H1 (cell line): ENCODE measurements at regions not wholly inside any gene's neighbourhood (a gene's known extent, or its start where the extent isn't known, plus 50 kb on each side); places are given as distances from the start of the nearest gene placed in this dataset.

Source experiments
- CTCF ChIA-PET: fragments of 300-600 bp; sonication (Branson Sonifier 250); formaldehyde crosslinking; loops from one replicate; lab custom pipeline; 2021; ENCODE audit not compliant: partially characterized antibody; lab: Charles Lee
- POLR2A ChIA-PET: fragments of 300-600 bp; sonication (Branson Sonifier 250); formaldehyde crosslinking; loops from one replicate; lab custom pipeline; 2021; ENCODE audit warnings: inconsistent platforms; ENCODE audit not compliant: partially characterized antibody; lab: Charles Lee
- DNase-seq, 2 experiments: peaks; one replicate each; pipeline versions ENCODE4 v3.0.0 to v3.0.0-alpha.2; 2010 to 2022; ENCODE audit warnings: low spot score in 2 of 2, low read depth in 1 of 2, mixed read lengths in 1 of 2
- FAIRE-seq: peaks from 2 replicates; lab custom pipeline; 2011; peaks lifted over from hg19 to GRCh38; lab: Jason Lieb, UNC
- H2AFZ ChIP-seq: 2 replicates; pipeline ENCODE4 v1.8.1; 2012; ENCODE audit warnings: low read length, inconsistent platforms
- H2AK5ac ChIP-seq: 2 replicates; pipeline ENCODE4 v1.6.1; 2013; ENCODE audit warnings: low read depth, low read length
- H2BK120ac ChIP-seq: replicated peaks from 2 replicates; pipeline ENCODE3; 2013; ENCODE audit warnings: low read depth, low read length, inconsistent platforms
- H2BK12ac ChIP-seq: 2 replicates; pipeline ENCODE4 v1.6.1; 2013; ENCODE audit warnings: low read depth, low read length
- H2BK15ac ChIP-seq: 2 replicates; pipeline ENCODE4 v1.6.1; 2013; ENCODE audit warnings: low read length
- H2BK20ac ChIP-seq: 2 replicates; pipeline ENCODE4 v1.6.1; 2013; ENCODE audit warnings: low read length
- H2BK5ac ChIP-seq: 2 replicates; pipeline ENCODE4 v1.6.1; 2013; ENCODE audit warnings: low read depth, low read length
- H3K14ac ChIP-seq: 2 replicates; pipeline ENCODE4 v1.6.1; 2013; ENCODE audit warnings: inconsistent platforms; ENCODE audit not compliant: insufficient read length
- H3K18ac ChIP-seq: 2 replicates; pipeline ENCODE4 v1.6.1; 2013; ENCODE audit warnings: low read length; ENCODE audit errors: extremely low read depth
- H3K23ac ChIP-seq: 2 replicates; pipeline ENCODE4 v1.6.1; 2013; ENCODE audit warnings: inconsistent platforms; ENCODE audit not compliant: insufficient read length
- H3K23me2 ChIP-seq: 2 replicates; pipeline ENCODE4 v1.6.1; 2013; ENCODE audit warnings: low read depth, low read length
- H3K27ac ChIP-seq: 2 replicates; pipeline ENCODE4 v1.6.1; 2011; ENCODE audit warnings: low read depth, low read length, inconsistent platforms
- H3K27me3 ChIP-seq, 4 experiments: replicated peaks in 1 of 4; 1 replicate in 1 of 4; 2 replicates in 3 of 4; pipeline versions ENCODE4 v1.6.1 to v1.8.1; 2011 to 2013; ENCODE audit warnings: low read length in 3 of 4, mild to moderate bottlenecking in 3 of 4, inconsistent platforms in 2 of 4, mixed read lengths in 2 of 4, moderate library complexity in 1 of 4; ENCODE audit not compliant: control insufficient read depth in 3 of 4, insufficient read depth in 3 of 4; ENCODE audit errors: extremely low read depth in 1 of 4
- H3K36me3 ChIP-seq, 4 experiments: 2 replicates each; pipeline versions ENCODE4 v1.6.1 to v1.8.1; 2011 to 2013; ENCODE audit warnings: mild to moderate bottlenecking in 4 of 4, low read length in 3 of 4, moderate library complexity in 2 of 4, control low read depth in 1 of 4, inconsistent platforms in 1 of 4; ENCODE audit not compliant: insufficient read depth in 4 of 4, control insufficient read depth in 2 of 4
- H3K4ac ChIP-seq: replicated peaks from 2 replicates; pipeline ENCODE3; 2013; ENCODE audit warnings: low read length, low read depth, mixed read lengths, inconsistent platforms; ENCODE audit not compliant: insufficient read length
- H3K4me1 ChIP-seq, 4 experiments: replicated peaks in 1 of 4; 1 replicate in 1 of 4; 2 replicates in 3 of 4; pipeline versions ENCODE4 v1.6.1 to v1.8.1; 2011 to 2013; ENCODE audit warnings: low read length in 3 of 4, inconsistent platforms in 2 of 4, mixed read lengths in 1 of 4; ENCODE audit not compliant: insufficient read depth in 4 of 4, control insufficient read depth in 3 of 4
- H3K4me2 ChIP-seq, 2 experiments: 2 replicates each; pipeline versions ENCODE4 v1.6.1 to v1.8.1; 2011 to 2013; ENCODE audit warnings: low read depth in 2 of 2, low read length in 2 of 2, control low read depth in 1 of 2, inconsistent platforms in 1 of 2, mild to moderate bottlenecking in 1 of 2; ENCODE audit not compliant: insufficient read depth in 1 of 2
- H3K4me3 ChIP-seq, 4 experiments: fragments of 200-600, 300-600 bp in 1 of 4; sonication (generic), shearing (Covaris generic), sonication (Bioruptor Twin) in 1 of 4; 2 replicates each; pipeline versions ENCODE4 v1.5.1 to v1.8.1; 2011 to 2016; ENCODE audit warnings: low read length in 4 of 4, low read depth in 3 of 4, control low read depth in 2 of 4, inconsistent platforms in 2 of 4, mild to moderate bottlenecking in 2 of 4, mixed read lengths in 1 of 4, moderate library complexity in 1 of 4; ENCODE audit not compliant: insufficient read depth in 2 of 4; ENCODE audit errors: extremely low read depth in 1 of 4
- H3K56ac ChIP-seq: replicated peaks from 2 replicates; pipeline ENCODE3; 2013; ENCODE audit warnings: low read depth, mild to moderate bottlenecking, mixed read lengths, low read length, inconsistent platforms; ENCODE audit not compliant: insufficient read length
- H3K79me1 ChIP-seq: 2 replicates; pipeline ENCODE4 v1.6.1; 2013; ENCODE audit warnings: low read depth, low read length, control low read depth
- H3K79me2 ChIP-seq, 2 experiments: 2 replicates each; pipeline versions ENCODE4 v1.6.1 to v1.8.1; 2012 to 2013; ENCODE audit warnings: low read length in 2 of 2, mild to moderate bottlenecking in 2 of 2, inconsistent platforms in 1 of 2; ENCODE audit not compliant: insufficient read depth in 2 of 2, control insufficient read depth in 1 of 2
- H3K9ac ChIP-seq, 4 experiments: replicated peaks in 1 of 4; 1 replicate in 1 of 4; 2 replicates in 3 of 4; pipeline versions ENCODE4 v1.6.1 to v1.8.1; 2011 to 2013; ENCODE audit warnings: low read depth in 3 of 4, low read length in 3 of 4, control low read depth in 2 of 4, mild to moderate bottlenecking in 2 of 4, moderate library complexity in 2 of 4, inconsistent platforms in 1 of 4; ENCODE audit errors: extremely low read depth in 1 of 4
- H3K9me3 ChIP-seq, 2 experiments: 2 replicates each; pipeline versions ENCODE4 v1.6.1 to v1.8.1; 2012 to 2013; ENCODE audit warnings: mild to moderate bottlenecking in 2 of 2, moderate library complexity in 2 of 2, control low read depth in 1 of 2, inconsistent platforms in 1 of 2, low read depth in 1 of 2, low read length in 1 of 2, mixed read lengths in 1 of 2; ENCODE audit not compliant: insufficient read depth in 2 of 2
- H4K20me1 ChIP-seq, 2 experiments: replicated peaks in 1 of 2; 2 replicates each; pipeline versions ENCODE3 to v1.8.1; 2011 to 2013; ENCODE audit warnings: inconsistent platforms in 2 of 2, low read length in 2 of 2, mild to moderate bottlenecking in 1 of 2; ENCODE audit not compliant: insufficient read depth in 2 of 2, control insufficient read depth in 1 of 2
- H4K5ac ChIP-seq: 2 replicates; pipeline ENCODE4 v1.6.1; 2013; ENCODE audit warnings: low read length, low read depth, mixed read lengths, inconsistent platforms; ENCODE audit not compliant: insufficient read length
- H4K8ac ChIP-seq: 2 replicates; pipeline ENCODE4 v1.8.0; 2013; ENCODE audit warnings: mild to moderate bottlenecking, moderate library complexity, low read length, inconsistent platforms; ENCODE audit not compliant: insufficient read depth; ENCODE audit errors: extremely low read depth
- H4K91ac ChIP-seq: replicated peaks from 2 replicates; pipeline ENCODE3; 2013; ENCODE audit warnings: low read length, mixed read lengths, inconsistent platforms; ENCODE audit not compliant: insufficient read length
- CHD2 ChIP-seq: IDR thresholded peaks from 2 replicates; pipeline ENCODE4 v1.6.1; 2012; ENCODE audit warnings: low read length, improper control_type of control experiment
- EP300 ChIP-seq, 2 experiments: IDR thresholded peaks; 1 replicate in 1 of 2; 2 replicates in 1 of 2; pipeline ENCODE4 v1.6.1; 2011 to 2012; ENCODE audit warnings: low read depth in 2 of 2, low read length in 2 of 2, mild to moderate bottlenecking in 2 of 2, borderline replicate concordance in 1 of 2, inconsistent platforms in 1 of 2, moderate library complexity in 1 of 2
- MAFK ChIP-seq: IDR thresholded peaks from 2 replicates; pipeline ENCODE4 v1.6.1; 2012; ENCODE audit warnings: low read depth, mild to moderate bottlenecking, improper control_type of control experiment, low read length
- SP4 ChIP-seq: IDR thresholded peaks from 2 replicates; pipeline ENCODE4 v1.6.1; 2012; ENCODE audit warnings: low read length, inconsistent platforms
- WGBS, 2 experiments: shearing (Covaris generic) in 1 of 2; methylation state at CpG; one replicate each; pipeline versions ENCODE4 v1.1.6 to v1.1.7; 2013 to 2015; ENCODE audit warnings: low lambda C conversion rate in 2 of 2, mixed read lengths in 2 of 2, inconsistent platforms in 1 of 2, low coverage in 1 of 2, missing lambda C conversion rate in 1 of 2; ENCODE audit not compliant: insufficient replicate concordance in 2 of 2, insufficient coverage in 1 of 2, insufficient read length in 1 of 2; ENCODE audit errors: extremely low coverage in 1 of 2, missing lambda C conversion rate in 1 of 2; 5-methylcytosine and 5-hydroxymethylcytosine counted together
- TF ChIP-seq, protein P1 (sequence below): IDR thresholded peaks from 2 replicates; pipeline ENCODE4 v1.6.1; 2011; ENCODE audit warnings: low read depth, mild to moderate bottlenecking, low read length; ENCODE audit not compliant: insufficient read depth

GRCh38 chr2:83112858-83113257 lies 1346.2 kb downstream of the SUCLG1 start:
- no peak overlapping the region for H4K8ac ChIP-seq
- no peak for FAIRE-seq

More at GRCh38 chr2:83112858-83113257, 1346.2 kb downstream of the SUCLG1 start:
- H2BK120ac ChIP-seq: no peak overlapping the region
- peaks cover 0 to 1% (median 0%) of the 10 kb centered on the region in 4 experiments; a peak in 1 of 7 replicates for H3K27me3 ChIP-seq
- no peak overlapping the region for H2BK12ac ChIP-seq
- no peak overlapping the region for H3K4ac ChIP-seq
- WGBS, 2 experiments: 83% methylated on average over 2 of the region's 2 CpGs; no CpG with 5 or more reads in 1 of the 2 experiments
- H4K91ac ChIP-seq: no peak overlapping the region
- TF ChIP-seq EP300 (IDR thresholded peaks at IDR 0.05; ENCODE audit: borderline replicate concordance in 1 of 2, low read depth in 2 of 2, low read length in 2 of 2) (no peak), CHD2 (no peak), SP4 (no peak), MAFK (no peak)
- TF ChIP-seq, protein P1, sequence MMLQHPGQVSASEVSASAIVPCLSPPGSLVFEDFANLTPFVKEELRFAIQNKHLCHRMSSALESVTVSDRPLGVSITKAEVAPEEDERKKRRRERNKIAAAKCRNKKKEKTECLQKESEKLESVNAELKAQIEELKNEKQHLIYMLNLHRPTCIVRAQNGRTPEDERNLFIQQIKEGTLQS: no peak
- no peaks in the 10 kb centered on the region; a peak in 1 of 8 replicates for H3K36me3 ChIP-seq
- H2AK5ac ChIP-seq: no peak overlapping the region
- no peak overlapping the region for H3K56ac ChIP-seq
- H3K4me1 ChIP-seq: no peaks in the 10 kb centered on the region
- CTCF ChIA-PET: interaction anchor here (0.7 kb wide), 1 partner anchor 40 kb away, joined by 3 read pairs; no protein-coding TSS in a partner anchor
- H3K4me2 ChIP-seq: no peak overlapping the region
- H3K79me1 ChIP-seq: no peaks in the 10 kb centered on the region
- peaks cover 6 to 9% of the 10 kb centered on the region in 2 experiments; a peak in 2 of 4 replicates for H3K9me3 ChIP-seq
- POLR2A ChIA-PET: no interaction called here
- H4K5ac ChIP-seq: no peak overlapping the region
- no peaks in the 10 kb centered on the region for H3K79me2 ChIP-seq
- H4K20me1 ChIP-seq: no peaks in the 10 kb centered on the region
- H3K23me2 ChIP-seq: no peaks in the 10 kb centered on the region
- no peak overlapping the region for H3K18ac ChIP-seq
- H2BK5ac ChIP-seq: no peak overlapping the region
- H3K9ac ChIP-seq: no peak overlapping the region
- no peak overlapping the region for H3K23ac ChIP-seq
- H2AFZ ChIP-seq: no peak overlapping the region
- H3K4me3 ChIP-seq: no peak overlapping the region
- DNase-seq: no peak
- H2BK15ac ChIP-seq: no peak overlapping the region
- H2BK20ac ChIP-seq: no peak overlapping the region
- no peak overlapping the region for H3K14ac ChIP-seq
- no peak overlapping the region for H3K27ac ChIP-seq
